Adipocyte (in vitro differentiated cells): ENCODE measurements at regions not wholly inside any gene's neighbourhood (a gene's known extent, or its start where the extent isn't known, plus 50 kb on each side); places are given as distances from the start of the nearest gene placed in this dataset.
A peak's percentile ranks its signal among the peaks of the same experiment; 100 is the strongest.

Source experiments
- DNase-seq: peaks from one replicate; pipeline ENCODE4 v3.0.0-alpha.2; 2015; ENCODE audit warnings: low read depth
- H3K27me3 ChIP-seq: replicated peaks from 2 replicates; pipeline ENCODE4 v1.7.0; 2013; ENCODE audit warnings: mild to moderate bottlenecking, low read length, moderate library complexity; ENCODE audit not compliant: control insufficient read depth, insufficient read depth
- H3K36me3 ChIP-seq: 2 replicates; pipeline ENCODE4 v1.7.0; 2013; ENCODE audit warnings: low read length, mild to moderate bottlenecking, moderate library complexity; ENCODE audit not compliant: control insufficient read depth, insufficient read depth, severe bottlenecking
- H3K4me1 ChIP-seq: 2 replicates; pipeline ENCODE4 v1.7.0; 2013; ENCODE audit warnings: mild to moderate bottlenecking, low read length, moderate library complexity; ENCODE audit not compliant: control insufficient read depth, insufficient read depth
- H3K4me3 ChIP-seq: 2 replicates; pipeline ENCODE4 v1.7.0; 2013; ENCODE audit warnings: mild to moderate bottlenecking, low read length, moderate library complexity
- H3K9ac ChIP-seq: 2 replicates; pipeline ENCODE4 v1.7.0; 2013; ENCODE audit warnings: mild to moderate bottlenecking, low read length, moderate library complexity
- H3K9me3 ChIP-seq: 2 replicates; pipeline ENCODE4 v1.7.0; 2013; ENCODE audit warnings: mild to moderate bottlenecking, low read length, moderate library complexity; ENCODE audit not compliant: control insufficient read depth

DNA sequence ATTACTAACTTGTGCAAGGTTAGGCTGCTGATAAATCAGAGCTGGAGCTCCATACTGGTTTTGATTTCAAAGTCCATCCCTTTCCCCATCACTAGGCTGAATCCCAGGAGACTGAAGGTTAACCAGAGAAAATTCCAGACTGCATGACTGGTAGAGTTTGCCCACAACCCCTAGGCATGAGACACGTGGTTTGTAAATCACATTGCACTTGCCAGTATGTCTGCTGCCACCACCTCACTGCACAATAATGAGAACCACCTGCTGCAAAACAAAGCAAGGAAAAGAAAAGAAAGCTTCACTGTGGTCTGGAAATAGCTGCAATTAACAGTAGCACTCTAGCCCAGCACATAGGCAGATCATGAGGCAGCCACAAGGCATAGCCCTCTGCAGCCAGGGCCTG lies 67.6 kb upstream of the NTM start:
- Histone ChIP-seq H3K9ac (no peak overlapping the region), H3K4me1 (no peaks in the 10 kb centered on the region), H3K9me3 (no peaks in the 10 kb centered on the region), H3K27me3 (peaks cover 15% of the 10 kb centered on the region), H3K4me3 (no peak overlapping the region), H3K36me3 (no peaks in the 10 kb centered on the region)
- DNase-seq: peak; percentile 24

DNA sequence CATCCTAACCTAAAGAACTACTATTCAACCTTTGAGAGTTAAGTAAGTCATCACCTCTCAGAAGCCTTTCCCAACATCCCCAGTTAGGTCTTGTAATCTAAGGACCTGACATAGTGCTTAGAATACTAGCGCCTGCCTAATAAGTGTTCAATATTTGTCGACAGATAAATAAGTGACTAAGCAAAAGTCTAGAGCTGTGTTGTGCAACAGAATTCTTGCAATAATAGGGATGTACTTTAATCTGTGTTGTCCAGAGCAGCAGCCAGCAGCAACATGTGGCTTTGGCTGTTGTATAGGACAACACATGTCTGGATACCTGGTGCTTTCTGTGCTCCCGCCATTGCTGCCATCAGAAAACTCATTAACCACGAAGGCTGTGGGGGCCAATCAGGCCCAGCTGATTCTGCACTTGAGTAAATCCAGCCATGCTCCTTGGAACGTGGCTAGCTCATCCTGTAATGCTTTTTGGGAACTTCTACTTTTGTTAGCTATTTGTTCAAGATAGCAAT lies 66.8 kb upstream of the NTM start:
- Histone ChIP-seq H3K27me3 (peaks cover 15% of the 10 kb centered on the region), H3K9me3 (no peaks in the 10 kb centered on the region), H3K9ac (no peak overlapping the region), H3K4me3 (no peak overlapping the region), H3K4me1 (no peaks in the 10 kb centered on the region), H3K36me3 (no peaks in the 10 kb centered on the region)
- DNase-seq: no peak

DNA sequence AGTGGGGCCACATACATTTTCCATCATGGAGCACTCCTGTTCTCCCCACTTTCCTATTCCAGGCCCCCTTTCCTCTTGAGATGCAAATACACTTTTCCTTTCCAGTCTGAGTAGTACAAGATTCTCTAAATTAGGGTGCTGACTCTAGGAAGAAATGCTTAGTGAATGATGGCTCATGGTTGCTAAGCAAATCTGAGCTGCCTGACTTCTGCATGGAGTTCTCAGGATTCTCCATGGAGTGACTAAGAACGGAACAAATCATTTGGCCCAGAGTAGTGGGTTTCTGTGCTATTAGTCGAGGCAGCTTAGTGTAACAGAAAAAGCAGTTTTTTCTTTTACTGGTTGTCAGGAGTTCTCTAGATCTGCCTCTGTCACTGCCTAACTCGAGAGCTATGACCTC lies 65.4 kb upstream of the NTM start:
- Histone ChIP-seq H3K4me3 (no peak overlapping the region), H3K9ac (no peak overlapping the region), H3K27me3 (peaks cover 14% of the 10 kb centered on the region), H3K4me1 (no peaks in the 10 kb centered on the region), H3K9me3 (no peaks in the 10 kb centered on the region), H3K36me3 (no peaks in the 10 kb centered on the region)
- no peak for DNase-seq

DNA sequence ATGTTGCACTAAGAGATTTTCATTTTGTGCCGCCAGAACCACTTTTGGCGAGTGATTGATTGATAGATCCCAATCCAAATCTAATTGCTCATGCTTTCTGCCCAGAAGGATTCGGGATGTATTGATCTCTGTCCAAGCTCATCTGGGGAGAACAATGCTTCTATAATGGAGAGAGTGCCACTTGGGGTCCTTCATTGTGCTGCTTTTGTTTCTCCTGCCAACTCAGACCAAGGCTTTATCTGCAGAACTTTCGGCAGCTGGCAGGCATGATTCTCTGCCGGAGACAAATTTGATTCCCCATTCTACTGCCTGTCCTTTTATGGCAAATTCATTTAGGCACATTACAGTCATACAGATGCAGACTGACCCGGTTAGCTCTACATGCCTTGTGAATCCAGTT lies 62.9 kb upstream of the NTM start:
- H3K9ac ChIP-seq: no peak overlapping the region
- H3K27me3 ChIP-seq: peaks cover 13% of the 10 kb centered on the region
- no peak overlapping the region for H3K4me3 ChIP-seq
- H3K4me1 ChIP-seq: no peaks in the 10 kb centered on the region
- no peaks in the 10 kb centered on the region for H3K9me3 ChIP-seq
- no peaks in the 10 kb centered on the region for H3K36me3 ChIP-seq
- no peak for DNase-seq

DNA sequence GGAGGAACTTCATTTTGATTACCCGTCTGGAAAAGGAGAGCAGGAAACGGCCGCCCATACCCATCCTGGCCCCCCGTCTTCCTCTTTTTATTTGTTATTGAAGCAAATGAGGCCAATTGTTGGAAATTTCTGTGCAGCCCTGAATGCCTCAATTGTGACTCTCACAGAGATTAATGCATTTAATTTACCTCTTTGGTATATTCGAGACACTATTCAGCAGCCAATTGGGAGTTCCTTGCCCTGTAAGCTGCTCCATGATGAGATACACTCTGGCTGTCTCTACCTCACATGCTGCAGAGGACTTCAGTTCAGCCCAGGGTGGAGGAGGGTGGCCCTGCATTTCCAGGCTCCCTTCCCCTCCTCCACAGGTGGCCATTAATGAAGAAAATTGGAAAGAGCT lies 60.6 kb upstream of the NTM start:
- no peaks in the 10 kb centered on the region for H3K36me3 ChIP-seq
- H3K9ac ChIP-seq: no peak overlapping the region
- H3K4me3 ChIP-seq: no peak overlapping the region
- no peaks in the 10 kb centered on the region for H3K4me1 ChIP-seq
- peaks cover 13% of the 10 kb centered on the region for H3K27me3 ChIP-seq
- DNase-seq: no peak
- no peaks in the 10 kb centered on the region for H3K9me3 ChIP-seq

DNA sequence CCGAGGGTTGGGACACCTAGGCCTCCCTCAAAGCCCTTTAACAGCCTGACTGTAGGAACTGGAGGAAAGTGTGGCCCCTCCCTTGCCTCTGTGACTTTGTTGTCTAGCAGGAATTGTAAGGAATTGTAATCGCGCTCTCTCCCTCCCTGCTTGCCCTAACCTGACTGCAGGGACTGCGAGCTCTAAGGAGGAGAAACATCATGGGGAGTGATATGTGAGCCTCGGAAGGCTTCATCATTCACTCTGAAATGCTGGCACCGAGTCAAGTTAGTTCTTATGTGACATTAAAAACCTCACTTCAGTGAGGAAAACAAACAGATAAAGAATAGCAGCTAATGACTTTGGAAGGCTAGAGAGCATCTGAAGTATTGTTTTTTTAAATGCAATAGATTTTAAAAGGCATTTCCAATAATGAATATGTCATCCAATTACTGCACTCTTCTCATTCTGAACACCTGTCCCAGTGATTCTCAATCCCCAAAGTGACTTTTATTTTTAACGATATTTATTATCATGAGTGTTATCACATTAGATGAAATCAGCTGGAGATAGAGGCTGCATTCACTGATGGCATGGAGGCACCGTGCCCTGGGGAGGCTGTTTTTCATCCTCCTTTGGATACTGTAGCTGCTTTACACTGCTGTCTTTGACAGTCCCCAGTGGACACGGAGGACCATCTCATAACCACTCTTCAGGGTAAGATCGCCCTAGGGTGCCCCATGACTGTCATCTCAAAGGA lies 58.5 kb upstream of the NTM start:
- Histone ChIP-seq H3K9ac (no peak overlapping the region), H3K27me3 (peaks cover 13% of the 10 kb centered on the region), H3K9me3 (no peaks in the 10 kb centered on the region), H3K4me3 (no peak overlapping the region), H3K4me1 (no peaks in the 10 kb centered on the region), H3K36me3 (no peaks in the 10 kb centered on the region)
- no peak for DNase-seq
